K562 (cell line): ENCODE measurements at regions not wholly inside any gene's neighbourhood (a gene's known extent, or its start where the extent isn't known, plus 50 kb on each side); places are given as distances from the start of the nearest gene placed in this dataset.

Experiments
- TCFL5 ChIP-seq: fragments of 250-450 bp; sonication (Bioruptor Pico); conservative IDR thresholded peaks from 2 replicates; pipeline ENCODE4 v1.6.1; 2021; ENCODE audit warnings: mild to moderate bottlenecking, moderate library complexity, matching md5 sums
- TF ChIP-seq, protein P1 (sequence below): fragments of 450-650 bp; IDR thresholded peaks from 2 replicates; pipeline ENCODE4 v1.6.1; 2016; ENCODE audit warnings: mild to moderate bottlenecking, moderate library complexity

DNA sequence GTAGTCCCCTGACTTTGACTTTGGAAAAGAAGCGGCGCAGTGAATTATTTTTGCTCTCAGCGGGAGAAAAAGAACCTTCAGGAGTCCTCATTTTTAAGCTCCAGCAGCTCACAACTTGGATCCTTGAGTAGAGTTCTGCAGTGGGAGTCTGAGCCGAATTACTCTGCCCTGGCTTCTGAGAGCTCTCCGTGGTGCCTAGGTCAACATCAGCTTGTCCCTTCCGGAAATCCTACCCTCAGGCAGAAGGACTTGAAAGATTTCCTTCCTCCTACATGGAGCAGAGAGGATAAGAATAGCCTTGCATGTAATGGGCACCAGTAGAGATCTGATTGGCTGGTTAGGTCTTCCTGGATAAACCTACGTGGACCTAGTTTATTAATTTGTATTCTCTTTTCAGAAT is 549.7 kb upstream of the TENM3 start (continued):
- TF ChIP-seq, protein P1, sequence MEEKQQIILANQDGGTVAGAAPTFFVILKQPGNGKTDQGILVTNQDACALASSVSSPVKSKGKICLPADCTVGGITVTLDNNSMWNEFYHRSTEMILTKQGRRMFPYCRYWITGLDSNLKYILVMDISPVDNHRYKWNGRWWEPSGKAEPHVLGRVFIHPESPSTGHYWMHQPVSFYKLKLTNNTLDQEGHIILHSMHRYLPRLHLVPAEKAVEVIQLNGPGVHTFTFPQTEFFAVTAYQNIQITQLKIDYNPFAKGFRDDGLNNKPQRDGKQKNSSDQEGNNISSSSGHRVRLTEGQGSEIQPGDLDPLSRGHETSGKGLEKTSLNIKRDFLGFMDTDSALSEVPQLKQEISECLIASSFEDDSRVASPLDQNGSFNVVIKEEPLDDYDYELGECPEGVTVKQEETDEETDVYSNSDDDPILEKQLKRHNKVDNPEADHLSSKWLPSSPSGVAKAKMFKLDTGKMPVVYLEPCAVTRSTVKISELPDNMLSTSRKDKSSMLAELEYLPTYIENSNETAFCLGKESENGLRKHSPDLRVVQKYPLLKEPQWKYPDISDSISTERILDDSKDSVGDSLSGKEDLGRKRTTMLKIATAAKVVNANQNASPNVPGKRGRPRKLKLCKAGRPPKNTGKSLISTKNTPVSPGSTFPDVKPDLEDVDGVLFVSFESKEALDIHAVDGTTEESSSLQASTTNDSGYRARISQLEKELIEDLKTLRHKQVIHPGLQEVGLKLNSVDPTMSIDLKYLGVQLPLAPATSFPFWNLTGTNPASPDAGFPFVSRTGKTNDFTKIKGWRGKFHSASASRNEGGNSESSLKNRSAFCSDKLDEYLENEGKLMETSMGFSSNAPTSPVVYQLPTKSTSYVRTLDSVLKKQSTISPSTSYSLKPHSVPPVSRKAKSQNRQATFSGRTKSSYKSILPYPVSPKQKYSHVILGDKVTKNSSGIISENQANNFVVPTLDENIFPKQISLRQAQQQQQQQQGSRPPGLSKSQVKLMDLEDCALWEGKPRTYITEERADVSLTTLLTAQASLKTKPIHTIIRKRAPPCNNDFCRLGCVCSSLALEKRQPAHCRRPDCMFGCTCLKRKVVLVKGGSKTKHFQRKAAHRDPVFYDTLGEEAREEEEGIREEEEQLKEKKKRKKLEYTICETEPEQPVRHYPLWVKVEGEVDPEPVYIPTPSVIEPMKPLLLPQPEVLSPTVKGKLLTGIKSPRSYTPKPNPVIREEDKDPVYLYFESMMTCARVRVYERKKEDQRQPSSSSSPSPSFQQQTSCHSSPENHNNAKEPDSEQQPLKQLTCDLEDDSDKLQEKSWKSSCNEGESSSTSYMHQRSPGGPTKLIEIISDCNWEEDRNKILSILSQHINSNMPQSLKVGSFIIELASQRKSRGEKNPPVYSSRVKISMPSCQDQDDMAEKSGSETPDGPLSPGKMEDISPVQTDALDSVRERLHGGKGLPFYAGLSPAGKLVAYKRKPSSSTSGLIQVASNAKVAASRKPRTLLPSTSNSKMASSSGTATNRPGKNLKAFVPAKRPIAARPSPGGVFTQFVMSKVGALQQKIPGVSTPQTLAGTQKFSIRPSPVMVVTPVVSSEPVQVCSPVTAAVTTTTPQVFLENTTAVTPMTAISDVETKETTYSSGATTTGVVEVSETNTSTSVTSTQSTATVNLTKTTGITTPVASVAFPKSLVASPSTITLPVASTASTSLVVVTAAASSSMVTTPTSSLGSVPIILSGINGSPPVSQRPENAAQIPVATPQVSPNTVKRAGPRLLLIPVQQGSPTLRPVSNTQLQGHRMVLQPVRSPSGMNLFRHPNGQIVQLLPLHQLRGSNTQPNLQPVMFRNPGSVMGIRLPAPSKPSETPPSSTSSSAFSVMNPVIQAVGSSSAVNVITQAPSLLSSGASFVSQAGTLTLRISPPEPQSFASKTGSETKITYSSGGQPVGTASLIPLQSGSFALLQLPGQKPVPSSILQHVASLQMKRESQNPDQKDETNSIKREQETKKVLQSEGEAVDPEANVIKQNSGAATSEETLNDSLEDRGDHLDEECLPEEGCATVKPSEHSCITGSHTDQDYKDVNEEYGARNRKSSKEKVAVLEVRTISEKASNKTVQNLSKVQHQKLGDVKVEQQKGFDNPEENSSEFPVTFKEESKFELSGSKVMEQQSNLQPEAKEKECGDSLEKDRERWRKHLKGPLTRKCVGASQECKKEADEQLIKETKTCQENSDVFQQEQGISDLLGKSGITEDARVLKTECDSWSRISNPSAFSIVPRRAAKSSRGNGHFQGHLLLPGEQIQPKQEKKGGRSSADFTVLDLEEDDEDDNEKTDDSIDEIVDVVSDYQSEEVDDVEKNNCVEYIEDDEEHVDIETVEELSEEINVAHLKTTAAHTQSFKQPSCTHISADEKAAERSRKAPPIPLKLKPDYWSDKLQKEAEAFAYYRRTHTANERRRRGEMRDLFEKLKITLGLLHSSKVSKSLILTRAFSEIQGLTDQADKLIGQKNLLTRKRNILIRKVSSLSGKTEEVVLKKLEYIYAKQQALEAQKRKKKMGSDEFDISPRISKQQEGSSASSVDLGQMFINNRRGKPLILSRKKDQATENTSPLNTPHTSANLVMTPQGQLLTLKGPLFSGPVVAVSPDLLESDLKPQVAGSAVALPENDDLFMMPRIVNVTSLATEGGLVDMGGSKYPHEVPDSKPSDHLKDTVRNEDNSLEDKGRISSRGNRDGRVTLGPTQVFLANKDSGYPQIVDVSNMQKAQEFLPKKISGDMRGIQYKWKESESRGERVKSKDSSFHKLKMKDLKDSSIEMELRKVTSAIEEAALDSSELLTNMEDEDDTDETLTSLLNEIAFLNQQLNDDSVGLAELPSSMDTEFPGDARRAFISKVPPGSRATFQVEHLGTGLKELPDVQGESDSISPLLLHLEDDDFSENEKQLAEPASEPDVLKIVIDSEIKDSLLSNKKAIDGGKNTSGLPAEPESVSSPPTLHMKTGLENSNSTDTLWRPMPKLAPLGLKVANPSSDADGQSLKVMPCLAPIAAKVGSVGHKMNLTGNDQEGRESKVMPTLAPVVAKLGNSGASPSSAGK: no peak
- no peak for TF ChIP-seq TCFL5 (CRISPR knock-in tag)
